ENCODE measurements at regions not wholly inside any gene's neighbourhood (a gene's known extent, or its start where the extent isn't known, plus 50 kb on each side); places are given as distances from the start of the nearest gene placed in this dataset.
"Not testable (repeated sequence)": the region's sequence is repeated elsewhere in the genome, so short reads cannot be mapped to it uniquely, and the experiment has no call there.

- DNase-seq (ENCODE audit: low read depth, low spot score) = no peak
Measured at GRCh38 chr11:104704146-104704830, 194.0 kb downstream of the CASP12 start.

GRCh38 chr11:104700609-104701008 lies 197.7 kb downstream of the CASP12 start:
- DNase-seq (ENCODE audit: low read depth, low spot score) = no peak

- DNase-seq (ENCODE audit: low read depth, low spot score) = no peak
Measured at GRCh38 chr11:104699981-104700380, 198.3 kb downstream of the CASP12 start.

- no peak for DNase-seq (ENCODE audit: low read depth, low spot score)
Measured at GRCh38 chr11:104695065-104695463, 203.2 kb downstream of the CASP12 start.

GRCh38 chr11:104694259-104695064 lies 203.8 kb downstream of the CASP12 start:
- no peak for DNase-seq (ENCODE audit: low read depth, low spot score)

GRCh38 chr11:104692751-104693150 lies 205.5 kb downstream of the CASP12 start:
- no peak for DNase-seq (ENCODE audit: low read depth, low spot score)

GRCh38 chr11:104691129-104691528 lies 207.1 kb downstream of the CASP12 start:
- DNase-seq (ENCODE audit: low read depth, low spot score) = no peak

GRCh38 chr11:104690241-104690640 lies 208.0 kb downstream of the CASP12 start:
- no peak for DNase-seq (ENCODE audit: low read depth, low spot score)

GRCh38 chr11:104688731-104689130 lies 209.5 kb downstream of the CASP12 start:
- DNase-seq (ENCODE audit: low read depth, low spot score) = no peak

- no peak for DNase-seq (ENCODE audit: low read depth, low spot score)
Measured at GRCh38 chr11:104682206-104682605, 216.1 kb downstream of the CASP12 start.

GRCh38 chr11:104679258-104679657 lies 219.0 kb downstream of the CASP12 start:
- DNase-seq (ENCODE audit: low read depth, low spot score) = no peak

- DNase-seq (ENCODE audit: low read depth, low spot score) = no peak
Measured at GRCh38 chr11:104678408-104678807, 219.9 kb downstream of the CASP12 start.

GRCh38 chr11:104677069-104677468 lies 221.2 kb downstream of the CASP12 start:
- not testable (repeated sequence) for DNase-seq (ENCODE audit: low read depth, low spot score)

GRCh38 chr11:104672897-104673296 lies 225.4 kb downstream of the CASP12 start:
- no peak for DNase-seq (ENCODE audit: low read depth, low spot score)

- DNase-seq (ENCODE audit: low read depth, low spot score) = no peak
Measured at GRCh38 chr11:104668797-104669463, 229.3 kb downstream of the CASP12 start.

GRCh38 chr11:104666624-104667023 lies 231.6 kb downstream of the CASP12 start:
- no peak for DNase-seq (ENCODE audit: low read depth, low spot score)

- no peak for DNase-seq (ENCODE audit: low read depth, low spot score)
Measured at GRCh38 chr11:104665641-104666040, 232.6 kb downstream of the CASP12 start.

- DNase-seq (ENCODE audit: low read depth, low spot score) = no peak
Measured at GRCh38 chr11:104663190-104664140, 234.8 kb downstream of the CASP12 start.

- no peak for DNase-seq (ENCODE audit: low read depth, low spot score)
Measured at GRCh38 chr11:104661901-104662300, 236.4 kb downstream of the CASP12 start.

- DNase-seq (ENCODE audit: low read depth, low spot score) = no peak
Measured at GRCh38 chr11:104661471-104661870, 236.8 kb downstream of the CASP12 start.

GRCh38 chr11:104658177-104658576 lies 240.1 kb downstream of the CASP12 start:
- no peak for DNase-seq (ENCODE audit: low read depth, low spot score)
